AG04449 (cell line): ENCODE measurements at regions not wholly inside any gene's neighbourhood (a gene's known extent, or its start where the extent isn't known, plus 50 kb on each side); places are given as distances from the start of the nearest gene placed in this dataset.

Experiments used
- CTCF ChIA-PET: fragments of 350-600 bp; formaldehyde crosslinking; extraction: SDS; loops from one replicate; lab custom pipeline; 2021; ENCODE audit warnings: antibody characterized with exemption; lab: Yijun Ruan, JAX
- POLR2A ChIA-PET: fragments of 400-600, 350-600 bp; formaldehyde crosslinking; extraction: SDS; loops from one replicate; lab custom pipeline; 2020; ENCODE audit warnings: antibody characterized with exemption, inconsistent platforms; lab: Yijun Ruan, JAX
- DNase-seq: peaks from one replicate; pipeline ENCODE4 v3.0.0-alpha.2; 2010; ENCODE audit warnings: low read depth, low spot score
- H3K4me3 ChIP-seq: 2 replicates; pipeline ENCODE4 v1.5.1; 2011; ENCODE audit warnings: low read depth, mild to moderate bottlenecking, control low read depth, low read length
- CTCF ChIP-seq: IDR thresholded peaks from one replicate; pipeline ENCODE4 v1.5.1; 2011; ENCODE audit warnings: mild to moderate bottlenecking, moderate library complexity, low read length, control low read depth, inconsistent platforms; ENCODE audit not compliant: insufficient read depth; ENCODE audit errors: missing control alignments

- CTCF ChIA-PET, result no interaction called here
- TF ChIP-seq CTCF, result no peak
- no peak for DNase-seq
These were observed 964.4 kb downstream of the RPA4 start for GRCh38 chrX:97847885-97848679.

GRCh38 chrX:97849951-97850350 lies 966.2 kb downstream of the RPA4 start:
- no peak overlapping the region for H3K4me3 ChIP-seq
- no peak for TF ChIP-seq CTCF
- ChIA-PET CTCF (no interaction called here), POLR2A (no interaction called here)
- no peak for DNase-seq

More at GRCh38 chrX:97847885-97848679, 964.4 kb downstream of the RPA4 start:
- POLR2A ChIA-PET, result no interaction called here
- no peak overlapping the region for H3K4me3 ChIP-seq

GRCh38 chrX:97850911-97851310 lies 967.2 kb downstream of the RPA4 start:
- CTCF ChIA-PET, result no interaction called here
- DNase-seq, result no peak

GRCh38 chrX:97854086-97854485 lies 970.4 kb downstream of the RPA4 start:
- no peak for TF ChIP-seq CTCF
- no peak for DNase-seq
- POLR2A ChIA-PET, result no interaction called here
- H3K4me3 ChIP-seq, result no peak overlapping the region
- CTCF ChIA-PET, result no interaction called here

More at GRCh38 chrX:97850911-97851310, 967.2 kb downstream of the RPA4 start:
- POLR2A ChIA-PET, result no interaction called here
- no peak for TF ChIP-seq CTCF
- no peak overlapping the region for H3K4me3 ChIP-seq

- no peak overlapping the region for H3K4me3 ChIP-seq
- POLR2A ChIA-PET, result no interaction called here
- no peak for TF ChIP-seq CTCF
- DNase-seq, result no peak
- CTCF ChIA-PET, result no interaction called here
These were observed 974.9 kb downstream of the RPA4 start for GRCh38 chrX:97858592-97858991.

- DNase-seq, result no peak
- ChIA-PET CTCF (no interaction called here), POLR2A (no interaction called here)
- no peak for TF ChIP-seq CTCF
- H3K4me3 ChIP-seq, result no peak overlapping the region
These were observed 976.5 kb downstream of the RPA4 start for GRCh38 chrX:97860226-97860625.
